SK-N-SH (cell line): ENCODE measurements at regions not wholly inside any gene's neighbourhood (a gene's known extent, or its start where the extent isn't known, plus 50 kb on each side); places are given as distances from the start of the nearest gene placed in this dataset.
"Not testable (repeated sequence)": the region's sequence is repeated elsewhere in the genome, so short reads cannot be mapped to it uniquely, and the experiment has no call there.

ENCODE experiments used
- CTCF ChIA-PET: fragments of 300-600, 350-600 bp; formaldehyde crosslinking; extraction: SDS; loops from one replicate; lab custom pipeline; 2021; lab: Yijun Ruan, JAX
- POLR2A ChIA-PET: fragments of 350-600 bp; sonication (Branson Sonifier 250); formaldehyde crosslinking; extraction: SDS; loops from one replicate; lab custom pipeline; 2020; ENCODE audit warnings: antibody characterized with exemption, inconsistent platforms; lab: Yijun Ruan, JAX
- DNase-seq: peaks from one replicate; pipeline ENCODE4 v3.0.0; 2012
- H2AFZ ChIP-seq: fragments of 200-600 bp; sonication (generic); 2 replicates; pipeline ENCODE4 v1.8.1; 2016; ENCODE audit warnings: antibody characterized with exemption, mild to moderate bottlenecking, low read depth
- H3F3A ChIP-seq: fragments of 200-600 bp; sonication (generic); replicated peaks from 2 replicates; pipeline ENCODE3; 2016; ENCODE audit warnings: antibody characterized with exemption, mild to moderate bottlenecking; ENCODE audit not compliant: insufficient read depth
- H3K27ac ChIP-seq, 2 experiments: fragments of 200-500 bp in 1 of 2; fragments of 200-600 bp in 1 of 2; sonication (Bioruptor generic) in 1 of 2; sonication (generic), shearing (Covaris generic) in 1 of 2; 2 replicates each; pipeline versions ENCODE4 v1.5.1 to v1.6.1; 2014 to 2016; ENCODE audit warnings: low read depth in 2 of 2, inconsistent platforms in 1 of 2, low read length in 1 of 2, mild to moderate bottlenecking in 1 of 2, mixed read lengths in 1 of 2
- H3K27me3 ChIP-seq: fragments of 200-600 bp; sonication (generic), shearing (Covaris generic); 2 replicates; pipeline ENCODE4 v1.6.1; 2016; ENCODE audit warnings: mixed run types; ENCODE audit not compliant: insufficient read depth
- H3K36me3 ChIP-seq, 2 experiments: fragments of 200-500 bp in 1 of 2; fragments of 200-600 bp in 1 of 2; sonication (Bioruptor generic) in 1 of 2; sonication (generic) in 1 of 2; replicated peaks in 1 of 2; 2 replicates each; pipeline versions ENCODE3 to v1.5.1; 2014 to 2016; ENCODE audit warnings: low read length in 1 of 2, mild to moderate bottlenecking in 1 of 2; ENCODE audit not compliant: insufficient read depth in 2 of 2, control insufficient read depth in 1 of 2
- H3K4me1 ChIP-seq, 2 experiments: fragments of 200-500 bp in 1 of 2; fragments of 200-600 bp in 1 of 2; sonication (Bioruptor generic) in 1 of 2; sonication (generic), shearing (Covaris generic) in 1 of 2; 2 replicates each; pipeline versions ENCODE4 v1.5.1 to v1.6.1; 2014 to 2016; ENCODE audit warnings: low read depth in 1 of 2, low read length in 1 of 2, mixed run types in 1 of 2; ENCODE audit not compliant: insufficient read depth in 2 of 2, control insufficient read depth in 1 of 2
- H3K4me2 ChIP-seq: fragments of 200-600 bp; sonication (generic), shearing (Covaris generic); 2 replicates; pipeline ENCODE4 v1.6.1; 2017; ENCODE audit warnings: mixed run types
- H3K4me3 ChIP-seq, 2 experiments: fragments of 200-500 bp in 1 of 2; fragments of 200-600 bp in 1 of 2; sonication (Bioruptor generic) in 1 of 2; sonication (generic), shearing (Covaris generic) in 1 of 2; 2 replicates each; pipeline versions ENCODE4 v1.5.1 to v1.8.1; 2014 to 2016; ENCODE audit warnings: low read depth in 2 of 2, inconsistent platforms in 1 of 2, low read length in 1 of 2, mild to moderate bottlenecking in 1 of 2, mixed read lengths in 1 of 2, moderate library complexity in 1 of 2
- H3K79me2 ChIP-seq: fragments of 200-600 bp; sonication (generic); 2 replicates; pipeline ENCODE4 v1.8.1; 2017; ENCODE audit warnings: mild to moderate bottlenecking; ENCODE audit not compliant: insufficient read depth
- H3K9ac ChIP-seq: fragments of 200-600 bp; sonication (generic); 2 replicates; pipeline ENCODE4 v1.6.1; 2017; ENCODE audit warnings: mixed run types
- H3K9me2 ChIP-seq: fragments of 200-600 bp; sonication (generic); 2 replicates; pipeline ENCODE4 v1.6.1; 2017; ENCODE audit warnings: mixed run types
- H3K9me3 ChIP-seq: fragments of 200-600 bp; sonication (generic); 2 replicates; pipeline ENCODE4 v1.6.1; 2017; ENCODE audit warnings: mixed run types, mild to moderate bottlenecking, moderate library complexity
- H4K20me1 ChIP-seq: fragments of 200-600 bp; sonication (generic); 2 replicates; pipeline ENCODE4 v1.6.1; 2017; ENCODE audit warnings: mild to moderate bottlenecking, mixed run types; ENCODE audit not compliant: insufficient read depth
- ELF1 ChIP-seq: IDR thresholded peaks from 2 replicates; pipeline ENCODE4 v1.4.0; 2012
- FOSL2 ChIP-seq: IDR thresholded peaks from 2 replicates; pipeline ENCODE4 v1.4.0; 2012; ENCODE audit warnings: low read depth, mild to moderate bottlenecking, moderate library complexity, borderline replicate concordance
- FOXJ3 ChIP-seq: sonication (generic); formaldehyde crosslinking; IDR thresholded peaks from 2 replicates; pipeline ENCODE4 v1.5.1; 2020; ENCODE audit warnings: mild to moderate bottlenecking, missing genetic modification reagents
- GABPA ChIP-seq: IDR thresholded peaks from 2 replicates; pipeline ENCODE4 v1.4.0; 2012; ENCODE audit warnings: low read depth, mild to moderate bottlenecking
- IRF3 ChIP-seq: fragments of 150-350 bp; IDR thresholded peaks from 2 replicates; pipeline ENCODE4 v1.6.1; 2016; ENCODE audit warnings: mild to moderate bottlenecking, low read depth, low read length
- JUND ChIP-seq: IDR thresholded peaks from 2 replicates; pipeline ENCODE4 v1.4.0; 2012
- MAX ChIP-seq: IDR thresholded peaks from 2 replicates; pipeline ENCODE4 v1.4.0; 2012; ENCODE audit warnings: low read depth
- MEF2A ChIP-seq: IDR thresholded peaks from 2 replicates; pipeline ENCODE4 v1.4.0; 2012; ENCODE audit warnings: low read depth, borderline replicate concordance
- NRF1 ChIP-seq: IDR thresholded peaks from 2 replicates; pipeline ENCODE4 v1.6.1; 2012; ENCODE audit warnings: low read depth, mild to moderate bottlenecking, low read length
- PBX3 ChIP-seq: IDR thresholded peaks from 2 replicates; pipeline ENCODE4; 2012
- RAD21 ChIP-seq: IDR thresholded peaks from 2 replicates; pipeline ENCODE4 v1.6.1; 2012; ENCODE audit warnings: mild to moderate bottlenecking, low read length
- RFX5 ChIP-seq: IDR thresholded peaks from 2 replicates; pipeline ENCODE4 v1.6.1; 2012; ENCODE audit warnings: mild to moderate bottlenecking, improper control_type of control experiment, low read length
- SIN3A ChIP-seq: IDR thresholded peaks from 2 replicates; pipeline ENCODE4 v1.6.1; 2012; ENCODE audit warnings: low read depth, mild to moderate bottlenecking, low read length, moderate library complexity, borderline replicate concordance
- TCF12 ChIP-seq: IDR thresholded peaks from 2 replicates; pipeline ENCODE4 v1.4.0; 2012
- TEAD4 ChIP-seq: IDR thresholded peaks from 2 replicates; pipeline ENCODE4 v1.4.0; 2012; ENCODE audit warnings: mild to moderate bottlenecking, borderline replicate concordance; ENCODE audit not compliant: insufficient read depth
- ZBTB33 ChIP-seq: IDR thresholded peaks from 2 replicates; pipeline ENCODE4 v1.4.0; 2012; ENCODE audit warnings: low read depth, borderline replicate concordance
- WGBS: methylation state at CpG from one replicate; pipeline ENCODE4 v1.1.6; 2017; ENCODE audit warnings: low lambda C conversion rate; 5-methylcytosine and 5-hydroxymethylcytosine counted together

GRCh38 chr6:4412077-4412476, 276.7 kb upstream of the ECI2 start:
- Histone ChIP-seq H3K4me3 (no peak overlapping the region), H4K20me1 (no peaks in the 10 kb centered on the region), H3K9me3 (no peaks in the 10 kb centered on the region), H3K4me2 (no peak overlapping the region), H3K36me3 (no peaks in the 10 kb centered on the region), H3K9me2 (no peaks in the 10 kb centered on the region), H3F3A (no peaks in the 10 kb centered on the region), H2AFZ (no peak overlapping the region), H3K27me3 (no peaks in the 10 kb centered on the region; the same call in 1 of the 2 replicates), H3K79me2 (no peaks in the 10 kb centered on the region), H3K4me1 (no peaks in the 10 kb centered on the region), H3K9ac (no peak overlapping the region), H3K27ac (no peak overlapping the region)
- TF ChIP-seq MEF2A = no peak
- TF ChIP-seq MAX = no peak
- no peak for TF ChIP-seq ZBTB33
- no peak for TF ChIP-seq TCF12
- no peak for TF ChIP-seq ELF1
- TF ChIP-seq IRF3 = no peak
- TF ChIP-seq TEAD4 = no peak
- TF ChIP-seq NRF1 = no peak
- TF ChIP-seq GABPA = no peak
- TF ChIP-seq PBX3 = no peak
- no peak for TF ChIP-seq FOSL2
- TF ChIP-seq JUND = no peak
- TF ChIP-seq SIN3A = no peak
- TF ChIP-seq RFX5 = no peak
- TF ChIP-seq FOXJ3 (CRISPR knock-in tag) = no peak
- TF ChIP-seq RAD21 = no peak
- ChIA-PET POLR2A (no interaction called here), CTCF (no interaction called here)
- no peak for DNase-seq
- WGBS = 9% methylated on average over 2 of the region's 2 CpGs

- H3K9ac ChIP-seq, H3K27me3 ChIP-seq, H3K36me3 ChIP-seq, H3K9me2 ChIP-seq, H3K4me3 ChIP-seq, DNase-seq, CTCF ChIA-PET, H2AFZ ChIP-seq, H3K4me1 ChIP-seq, H3K79me2 ChIP-seq, H3K4me2 ChIP-seq, H3K27ac ChIP-seq, H3K9me3 ChIP-seq, POLR2A ChIA-PET, H3F3A ChIP-seq, H4K20me1 ChIP-seq: not testable (repeated sequence)
- 13% methylated on average over 1 of the region's 1 CpG for WGBS
Measured at GRCh38 chr6:4407710-4408109, 272.3 kb upstream of the ECI2 start.
